HG03575 (cell line): ENCODE measurements at regions not wholly inside any gene's neighbourhood (a gene's known extent, or its start where the extent isn't known, plus 50 kb on each side); places are given as distances from the start of the nearest gene placed in this dataset.

Experiments
- ATAC-seq: cut with Tn5 transposase; IDR thresholded peaks from one replicate; pipeline ENCODE4 v1.9.1; 2021; ENCODE audit not compliant: unreplicated experiment, insufficient number of reproducible peaks, low FRiP score; ENCODE audit errors: extremely low read depth

- no peak for ATAC-seq
These were observed 475.0 kb upstream of the PROK2 start for GRCh38 chr3:72259755-72260587.

- ATAC-seq: no peak
These were observed 473.6 kb upstream of the PROK2 start for GRCh38 chr3:72258361-72259141.

GRCh38 chr3:72257738-72258137, 472.8 kb upstream of the PROK2 start:
- ATAC-seq: no peak

- no peak for ATAC-seq
These were observed 472.3 kb upstream of the PROK2 start for GRCh38 chr3:72257203-72257602.

GRCh38 chr3:72256716-72257115, 471.8 kb upstream of the PROK2 start:
- ATAC-seq: no peak

- no peak for ATAC-seq
These were observed 471.0 kb upstream of the PROK2 start for GRCh38 chr3:72255791-72256559.

- no peak for ATAC-seq
These were observed 470.2 kb upstream of the PROK2 start for GRCh38 chr3:72255191-72255590.

- no peak for ATAC-seq
These were observed 469.5 kb upstream of the PROK2 start for GRCh38 chr3:72254483-72254882.

- no peak for ATAC-seq
These were observed 465.8 kb upstream of the PROK2 start for GRCh38 chr3:72250725-72251124.

GRCh38 chr3:72248869-72249268, 463.9 kb upstream of the PROK2 start:
- no peak for ATAC-seq

- no peak for ATAC-seq
These were observed 463.4 kb upstream of the PROK2 start for GRCh38 chr3:72248389-72248761.

GRCh38 chr3:72247645-72248388, 462.9 kb upstream of the PROK2 start:
- ATAC-seq: no peak

- ATAC-seq: no peak
These were observed 462.2 kb upstream of the PROK2 start for GRCh38 chr3:72247126-72247525.

GRCh38 chr3:72246685-72247084, 461.7 kb upstream of the PROK2 start:
- no peak for ATAC-seq

GRCh38 chr3:72245183-72245811, 460.3 kb upstream of the PROK2 start:
- no peak for ATAC-seq

GRCh38 chr3:72244396-72244795, 459.4 kb upstream of the PROK2 start:
- ATAC-seq: no peak

GRCh38 chr3:72242326-72242725, 457.4 kb upstream of the PROK2 start:
- no peak for ATAC-seq

- no peak for ATAC-seq
These were observed 456.6 kb upstream of the PROK2 start for GRCh38 chr3:72241525-72241924.

GRCh38 chr3:72240531-72240930, 455.6 kb upstream of the PROK2 start:
- ATAC-seq: no peak
